ENCODE measurements at regions not wholly inside any gene's neighbourhood (a gene's known extent, or its start where the extent isn't known, plus 50 kb on each side); places are given as distances from the start of the nearest gene placed in this dataset.

DNA sequence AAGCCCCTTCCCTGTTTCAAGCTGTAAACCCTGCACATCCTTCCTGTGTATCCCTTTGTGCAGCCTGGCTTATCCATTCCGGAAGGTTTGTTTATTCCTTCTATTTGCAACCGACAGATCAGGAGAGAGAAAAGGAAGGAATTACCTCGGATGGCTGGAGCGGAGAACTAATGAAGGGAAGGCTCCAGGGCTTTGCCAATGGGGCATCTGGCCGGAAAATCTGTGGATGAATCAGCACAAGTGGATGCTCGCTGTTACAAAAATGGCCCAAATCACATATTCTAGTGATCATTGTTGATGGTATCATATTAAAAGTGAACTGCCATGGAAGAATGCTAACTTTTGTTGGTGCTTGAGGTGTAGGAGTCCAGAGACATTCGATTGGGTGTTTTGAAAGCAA lies 97.1 kb downstream of the AQP4 start:
- Histone ChIP-seq H3K9me3 (peaks cover 0 to 6% of the 10 kb centered on the region in 2 donors), H3K36me3 (no peaks in the 10 kb centered on the region), H3K4me3 (no peak overlapping the region), H3K27me3 (no peaks in the 10 kb centered on the region), H3K27ac (peak overlapping the region in 1 of 2 donors; percentile 38), H3K4me1 (peaks cover 0 to 4% of the 10 kb centered on the region in 2 donors)
- TF ChIP-seq, protein P1, sequence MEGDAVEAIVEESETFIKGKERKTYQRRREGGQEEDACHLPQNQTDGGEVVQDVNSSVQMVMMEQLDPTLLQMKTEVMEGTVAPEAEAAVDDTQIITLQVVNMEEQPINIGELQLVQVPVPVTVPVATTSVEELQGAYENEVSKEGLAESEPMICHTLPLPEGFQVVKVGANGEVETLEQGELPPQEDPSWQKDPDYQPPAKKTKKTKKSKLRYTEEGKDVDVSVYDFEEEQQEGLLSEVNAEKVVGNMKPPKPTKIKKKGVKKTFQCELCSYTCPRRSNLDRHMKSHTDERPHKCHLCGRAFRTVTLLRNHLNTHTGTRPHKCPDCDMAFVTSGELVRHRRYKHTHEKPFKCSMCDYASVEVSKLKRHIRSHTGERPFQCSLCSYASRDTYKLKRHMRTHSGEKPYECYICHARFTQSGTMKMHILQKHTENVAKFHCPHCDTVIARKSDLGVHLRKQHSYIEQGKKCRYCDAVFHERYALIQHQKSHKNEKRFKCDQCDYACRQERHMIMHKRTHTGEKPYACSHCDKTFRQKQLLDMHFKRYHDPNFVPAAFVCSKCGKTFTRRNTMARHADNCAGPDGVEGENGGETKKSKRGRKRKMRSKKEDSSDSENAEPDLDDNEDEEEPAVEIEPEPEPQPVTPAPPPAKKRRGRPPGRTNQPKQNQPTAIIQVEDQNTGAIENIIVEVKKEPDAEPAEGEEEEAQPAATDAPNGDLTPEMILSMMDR (IDR thresholded peaks at IDR 0.05): no peak
- TF ChIP-seq POLR2AphosphoS5 (IDR thresholded peaks at IDR 0.05) (no peak), POLR2A (IDR thresholded peaks at IDR 0.05) (no peak)
- DNase-seq (ENCODE audit: low spot score in 2 of 2): no peak
- intact Hi-C loops (cut with DNase I; ENCODE audit: low total_unique reads): no loop called here

DNA sequence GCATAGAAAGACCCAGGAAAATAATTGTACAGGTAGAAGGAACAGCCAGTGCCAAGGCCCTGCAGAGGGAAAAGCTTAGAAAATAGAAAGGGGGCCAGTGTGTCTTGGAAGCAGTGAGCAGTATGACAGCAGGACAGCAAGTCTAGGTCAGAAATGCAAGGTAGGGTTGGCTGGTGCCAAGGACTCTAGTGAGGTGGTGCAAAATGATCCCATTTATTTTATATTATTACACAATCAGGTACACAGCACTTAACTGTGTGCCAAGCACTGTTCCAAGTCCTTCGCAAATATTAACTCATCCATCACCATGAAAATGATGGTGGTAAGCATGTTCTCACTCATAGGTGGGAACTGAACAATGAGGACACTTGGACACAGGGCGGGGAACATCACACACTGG lies 100.0 kb downstream of the AQP4 start:
- intact Hi-C loops (cut with DNase I; ENCODE audit: low total_unique reads): no loop called here
- Histone ChIP-seq H3K27ac (no peak overlapping the region), H3K27me3 (no peaks in the 10 kb centered on the region), H3K4me1 (peaks cover 0 to 4% of the 10 kb centered on the region in 2 donors), H3K9me3 (peaks cover 0 to 6% of the 10 kb centered on the region in 2 donors), H3K4me3 (no peak overlapping the region), H3K36me3 (no peaks in the 10 kb centered on the region)
- no peak for TF ChIP-seq POLR2AphosphoS5 (IDR thresholded peaks at IDR 0.05)
- TF ChIP-seq, protein P1 (IDR thresholded peaks at IDR 0.05): no peak
- TF ChIP-seq POLR2A (IDR thresholded peaks at IDR 0.05): no peak
- DNase-seq (ENCODE audit: low spot score in 2 of 2): no peak

DNA sequence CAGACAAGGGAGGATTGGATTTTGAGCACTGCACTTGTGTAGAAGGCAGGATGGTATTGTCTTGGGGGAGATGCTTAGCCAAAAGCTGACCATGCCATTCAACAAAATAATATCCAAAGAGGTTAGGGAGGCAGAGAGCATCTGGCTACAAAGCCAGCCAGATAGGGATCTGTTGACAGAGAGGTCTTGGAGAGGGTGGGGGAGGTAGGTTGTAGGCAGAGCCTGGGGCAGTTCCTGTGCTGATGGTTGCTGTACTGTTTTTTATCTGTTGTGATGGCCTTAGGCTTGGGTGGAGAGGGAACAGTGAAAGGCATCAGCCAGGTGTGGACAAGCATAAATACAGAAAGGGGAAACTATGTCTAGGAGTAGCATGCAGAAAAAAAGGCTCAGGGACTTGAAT lies 100.9 kb downstream of the AQP4 start:
- H3K4me1 ChIP-seq: peaks cover 0 to 4% of the 10 kb centered on the region in 2 donors
- TF ChIP-seq POLR2AphosphoS5 (IDR thresholded peaks at IDR 0.05) (no peak), POLR2A (IDR thresholded peaks at IDR 0.05) (no peak)
- TF ChIP-seq, protein P1 (IDR thresholded peaks at IDR 0.05): no peak
- intact Hi-C loops (cut with DNase I; ENCODE audit: low total_unique reads): no loop called here
- no peak overlapping the region for H3K27ac ChIP-seq
- no peak for DNase-seq (ENCODE audit: low spot score in 2 of 2)
- no peak overlapping the region for H3K4me3 ChIP-seq
- H3K9me3 ChIP-seq: peaks cover 0 to 6% of the 10 kb centered on the region in 2 donors
- no peaks in the 10 kb centered on the region for H3K36me3 ChIP-seq
- no peaks in the 10 kb centered on the region for H3K27me3 ChIP-seq

DNA sequence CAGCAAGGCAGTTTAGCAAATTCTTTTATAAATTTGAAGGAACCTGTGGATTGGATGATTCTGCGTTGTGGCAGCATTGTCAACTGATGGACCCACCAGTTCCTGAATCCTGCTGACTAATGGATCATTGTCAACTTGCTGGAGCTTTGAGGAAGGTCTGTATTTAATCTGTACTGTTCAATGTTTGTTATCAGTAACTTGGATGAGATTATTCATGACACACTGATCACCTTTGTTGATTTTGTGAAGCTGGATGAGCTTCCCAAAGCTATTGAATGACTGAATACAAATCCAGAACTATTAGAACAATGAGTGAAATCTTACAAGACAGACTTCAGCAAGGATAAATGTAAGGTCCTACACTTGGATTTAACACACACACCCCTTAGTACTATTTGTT lies 101.3 kb downstream of the AQP4 start:
- Histone ChIP-seq H3K9me3 (peaks cover 0 to 6% of the 10 kb centered on the region in 2 donors), H3K4me3 (no peak overlapping the region), H3K36me3 (no peaks in the 10 kb centered on the region), H3K27ac (peak overlapping the region in 1 of 2 donors; percentile 23), H3K27me3 (no peaks in the 10 kb centered on the region), H3K4me1 (peaks cover 0 to 4% of the 10 kb centered on the region in 2 donors)
- no peak for DNase-seq (ENCODE audit: low spot score in 2 of 2)
- TF ChIP-seq, protein P1 (IDR thresholded peaks at IDR 0.05): no peak
- TF ChIP-seq POLR2A (IDR thresholded peaks at IDR 0.05) (no peak), POLR2AphosphoS5 (IDR thresholded peaks at IDR 0.05) (no peak)
- intact Hi-C loops (cut with DNase I; ENCODE audit: low total_unique reads): no loop called here

DNA sequence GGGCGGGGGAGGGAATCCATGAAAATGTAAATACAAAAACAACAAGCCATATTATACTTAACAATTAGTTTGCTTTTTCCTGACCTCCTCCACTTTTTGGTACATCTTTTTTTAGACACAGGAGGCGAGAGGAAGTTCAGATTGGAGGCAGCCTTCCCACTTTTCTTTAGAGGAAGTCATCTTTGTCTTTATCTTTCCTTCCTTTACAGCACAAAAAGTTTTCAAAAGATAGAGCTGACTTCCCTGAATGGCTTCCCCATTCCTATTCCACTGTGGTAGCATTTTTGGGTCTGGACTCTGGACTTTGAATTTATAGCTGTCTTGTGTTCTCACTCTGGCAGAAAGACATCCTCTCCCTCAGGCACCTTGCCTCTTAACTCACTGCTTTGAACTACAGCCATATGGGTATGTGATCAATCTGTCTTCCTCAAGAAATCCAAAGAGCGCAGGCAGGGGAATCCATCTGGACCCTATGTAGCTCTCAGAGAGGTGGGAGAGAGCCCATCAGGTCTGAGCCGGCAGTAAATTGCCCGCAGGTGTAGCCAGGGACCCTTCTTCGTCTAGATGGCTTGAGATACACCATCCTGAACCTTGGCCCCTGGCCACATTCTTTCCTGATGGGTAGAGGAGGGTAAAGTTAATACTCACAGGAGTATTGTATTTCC lies 101.9 kb downstream of the AQP4 start:
- peaks cover 0 to 4% of the 10 kb centered on the region in 2 donors for H3K4me1 ChIP-seq
- peaks cover 0 to 6% of the 10 kb centered on the region in 2 donors for H3K9me3 ChIP-seq
- H3K36me3 ChIP-seq: no peaks in the 10 kb centered on the region
- TF ChIP-seq, protein P1 (IDR thresholded peaks at IDR 0.05): no peak
- TF ChIP-seq POLR2AphosphoS5 (IDR thresholded peaks at IDR 0.05) (no peak), POLR2A (IDR thresholded peaks at IDR 0.05) (no peak)
- H3K27me3 ChIP-seq: no peaks in the 10 kb centered on the region
- intact Hi-C loops (cut with DNase I; ENCODE audit: low total_unique reads): no loop called here
- DNase-seq (ENCODE audit: low spot score in 2 of 2): no peak
- H3K27ac ChIP-seq: peak overlapping the region in 1 of 2 donors; percentile 23
- H3K4me3 ChIP-seq: no peak overlapping the region

Data from breast epithelium (tissue), 4 donors.